GM13976 (cell line): ENCODE measurements at regions not wholly inside any gene's neighbourhood (a gene's known extent, or its start where the extent isn't known, plus 50 kb on each side); places are given as distances from the start of the nearest gene placed in this dataset.

Experiments
- DNase-seq: peaks from one replicate; pipeline ENCODE4 v3.0.0; 2012; ENCODE audit warnings: low spot score
- in situ Hi-C: fragments of 300-500 bp; cut with MboI; formaldehyde crosslinking; loops from one replicate; pipeline ENCODE4 v1.12.0; 2022; ENCODE audit warnings: low sequenced_read_pairs, mixed read lengths, inconsistent platforms; ENCODE audit not compliant: unreplicated experiment
- TF ChIP-seq, protein P1 (sequence below): IDR thresholded peaks from 2 replicates; pipeline ENCODE4 v1.5.1; 2012; ENCODE audit warnings: borderline replicate concordance, mild to moderate bottlenecking; ENCODE audit not compliant: insufficient read depth; ENCODE audit errors: extremely low read depth, missing control alignments, control extremely low read depth

DNA sequence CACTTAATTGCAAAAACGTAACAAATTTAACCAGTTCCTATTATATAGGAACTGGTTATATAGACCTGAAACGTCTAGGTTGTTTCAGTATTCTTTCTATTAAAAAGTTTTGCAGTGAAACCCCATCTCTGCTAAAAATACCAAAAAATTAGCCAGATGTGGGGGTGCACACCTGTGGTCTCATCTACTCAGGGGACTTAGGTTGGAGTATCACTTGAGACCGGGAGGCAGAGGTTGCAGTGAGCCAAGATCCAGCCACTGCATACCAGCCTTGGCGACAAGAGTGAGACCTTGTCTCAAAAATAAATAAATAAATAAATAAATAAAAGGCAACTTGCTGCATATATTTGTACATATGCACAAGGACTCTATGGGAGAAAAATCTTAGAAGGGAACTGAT lies 387.0 kb downstream of the TUSC7 start:
- no peak for DNase-seq
- TF ChIP-seq, protein P1, sequence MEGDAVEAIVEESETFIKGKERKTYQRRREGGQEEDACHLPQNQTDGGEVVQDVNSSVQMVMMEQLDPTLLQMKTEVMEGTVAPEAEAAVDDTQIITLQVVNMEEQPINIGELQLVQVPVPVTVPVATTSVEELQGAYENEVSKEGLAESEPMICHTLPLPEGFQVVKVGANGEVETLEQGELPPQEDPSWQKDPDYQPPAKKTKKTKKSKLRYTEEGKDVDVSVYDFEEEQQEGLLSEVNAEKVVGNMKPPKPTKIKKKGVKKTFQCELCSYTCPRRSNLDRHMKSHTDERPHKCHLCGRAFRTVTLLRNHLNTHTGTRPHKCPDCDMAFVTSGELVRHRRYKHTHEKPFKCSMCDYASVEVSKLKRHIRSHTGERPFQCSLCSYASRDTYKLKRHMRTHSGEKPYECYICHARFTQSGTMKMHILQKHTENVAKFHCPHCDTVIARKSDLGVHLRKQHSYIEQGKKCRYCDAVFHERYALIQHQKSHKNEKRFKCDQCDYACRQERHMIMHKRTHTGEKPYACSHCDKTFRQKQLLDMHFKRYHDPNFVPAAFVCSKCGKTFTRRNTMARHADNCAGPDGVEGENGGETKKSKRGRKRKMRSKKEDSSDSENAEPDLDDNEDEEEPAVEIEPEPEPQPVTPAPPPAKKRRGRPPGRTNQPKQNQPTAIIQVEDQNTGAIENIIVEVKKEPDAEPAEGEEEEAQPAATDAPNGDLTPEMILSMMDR, result no peak
- in situ Hi-C loops, result no loop called here

DNA sequence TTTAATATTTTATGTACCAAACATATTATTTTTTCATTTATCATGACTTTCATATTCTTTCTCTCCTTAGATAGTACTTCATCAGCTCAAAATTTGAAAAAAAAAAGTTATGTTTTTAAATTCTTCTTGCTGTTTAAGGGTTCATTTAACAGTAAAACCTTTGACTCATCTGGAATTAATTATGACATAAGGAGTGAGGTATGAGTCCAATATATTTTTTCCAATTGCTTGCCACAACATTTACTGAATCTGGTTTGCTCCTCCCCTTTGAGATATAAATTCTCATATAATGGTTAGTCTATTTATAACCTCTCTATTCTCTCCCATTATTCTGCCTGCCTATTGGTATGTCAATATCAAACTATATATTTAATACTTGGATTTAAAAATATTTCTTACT lies 387.8 kb downstream of the TUSC7 start:
- TF ChIP-seq, protein P1, result no peak
- in situ Hi-C loops, result no loop called here
- DNase-seq, result no peak

DNA sequence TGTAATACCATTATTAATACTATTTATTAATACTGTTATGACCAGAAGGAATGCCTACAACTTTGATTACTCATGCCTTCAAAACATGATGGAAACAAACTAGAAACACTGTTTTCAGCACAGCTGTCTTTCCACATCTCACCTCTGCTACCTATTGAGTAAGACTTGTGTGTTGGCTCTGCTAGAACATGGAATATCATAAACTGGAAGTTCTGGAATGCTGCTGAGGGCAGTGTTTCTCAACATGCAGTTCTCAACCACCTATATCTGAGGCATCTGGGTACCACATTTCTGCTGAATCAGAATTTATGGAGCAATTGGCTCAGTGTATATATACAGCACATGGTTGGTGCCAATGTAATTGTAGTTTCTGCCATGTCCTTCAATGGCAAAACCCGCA lies 392.1 kb downstream of the TUSC7 start:
- DNase-seq, result no peak
- in situ Hi-C loops, result no loop called here
- TF ChIP-seq, protein P1, result no peak

DNA sequence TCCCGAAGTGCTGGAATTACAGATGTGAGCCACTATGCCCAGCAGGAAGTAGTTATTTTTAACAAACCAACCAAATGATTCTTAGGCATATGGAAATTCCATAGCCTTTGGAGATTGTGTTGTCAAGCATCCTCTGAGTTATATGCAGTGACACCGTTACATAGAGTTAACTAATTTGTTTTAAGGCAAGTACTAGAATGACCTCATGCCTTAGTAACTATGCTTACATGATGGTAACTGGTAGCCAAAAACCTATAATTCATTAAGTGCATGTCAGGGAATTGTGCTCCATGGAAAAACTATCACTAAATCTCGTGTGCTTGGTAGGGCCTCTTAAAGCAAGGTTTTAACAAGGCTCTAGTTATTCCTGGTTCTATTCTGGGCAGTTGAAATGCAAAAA lies 392.8 kb downstream of the TUSC7 start:
- TF ChIP-seq, protein P1, result no peak
- in situ Hi-C loops, result no loop called here
- DNase-seq, result no peak

DNA sequence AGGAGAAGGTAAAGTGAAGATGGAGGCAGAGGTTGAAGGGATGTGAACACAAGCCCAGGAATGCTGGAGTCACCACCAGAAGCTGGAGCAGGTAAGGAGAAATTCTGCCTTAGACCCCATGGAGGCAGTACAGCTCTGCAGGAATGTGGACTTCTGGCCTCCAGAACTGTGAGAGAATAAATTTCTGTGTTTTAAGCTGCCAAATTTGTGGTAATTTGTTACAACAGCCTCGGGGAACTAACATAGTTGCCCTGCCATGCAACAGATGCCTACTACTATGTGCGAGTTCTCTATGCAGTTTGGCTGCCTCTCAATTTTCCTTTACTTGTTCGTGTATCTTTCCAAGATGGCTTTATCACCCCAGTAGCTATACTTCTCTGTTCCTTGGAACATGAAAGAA lies 394.1 kb downstream of the TUSC7 start:
- in situ Hi-C loops, result no loop called here

DNA sequence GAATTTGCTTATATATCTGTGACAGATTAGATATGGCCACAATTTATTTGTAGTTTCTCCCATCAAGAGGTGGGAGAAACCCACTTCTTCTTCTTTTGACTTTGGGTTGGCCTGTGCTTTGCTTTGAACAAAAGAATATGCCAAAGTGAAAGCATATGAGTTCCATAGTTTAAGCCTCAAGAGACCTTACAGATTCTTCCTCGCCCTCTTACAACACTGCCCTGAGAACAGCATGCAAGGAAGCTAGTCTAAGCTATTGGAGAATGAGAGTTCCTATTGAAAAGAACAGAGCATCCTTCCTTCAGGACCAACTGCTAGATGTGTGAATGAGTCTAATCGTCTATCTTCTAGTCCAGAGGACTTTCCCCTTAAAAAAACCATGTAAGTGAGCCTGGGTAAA lies 394.8 kb downstream of the TUSC7 start:
- no peak for DNase-seq
- TF ChIP-seq, protein P1, result no peak
- in situ Hi-C loops, result no loop called here

More for the DNA sequence above, 394.1 kb downstream of the TUSC7 start:
- TF ChIP-seq, protein P1, result no peak
- DNase-seq, result no peak

DNA sequence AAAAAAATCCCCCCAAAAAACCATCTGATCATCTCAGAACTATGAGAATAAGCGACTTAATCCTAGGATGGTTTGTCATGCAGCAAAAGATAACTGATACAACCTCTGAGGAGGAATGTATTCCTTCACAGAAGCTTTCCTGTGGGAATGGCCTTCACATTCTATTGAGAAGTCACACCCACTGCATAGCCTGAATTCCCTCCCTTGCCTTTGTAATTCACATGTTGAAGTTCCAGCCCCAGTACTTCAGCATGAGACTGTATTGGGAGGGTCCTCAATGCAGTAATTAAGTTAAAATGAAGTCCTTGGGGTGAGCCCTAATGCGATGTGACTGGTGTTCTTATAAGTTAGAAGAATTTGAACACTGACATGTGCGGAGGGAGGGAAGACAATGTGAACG lies 395.2 kb downstream of the TUSC7 start:
- no peak for DNase-seq
- in situ Hi-C loops, result no loop called here
- TF ChIP-seq, protein P1, result no peak
